Stimulated activated CD4-positive, alpha-beta T cell treated with anti-CD3 and anti-CD28 coated beads, Interleukin-1b, Interleukin-23, amount 100 ng/mL, for 24 hours (primary cell): ENCODE measurements at regions not wholly inside any gene's neighbourhood (a gene's known extent, or its start where the extent isn't known, plus 50 kb on each side); places are given as distances from the start of the nearest gene placed in this dataset.
"Not testable (repeated sequence)": the region's sequence is repeated elsewhere in the genome, so short reads cannot be mapped to it uniquely, and the experiment has no call there.

ENCODE experiments used
- DNase-seq, 4 experiments: peaks; one replicate each; pipeline ENCODE4 v3.0.0-alpha.2; 2020; ENCODE audit warnings: low read depth in 4 of 4, low spot score in 1 of 4

DNA sequence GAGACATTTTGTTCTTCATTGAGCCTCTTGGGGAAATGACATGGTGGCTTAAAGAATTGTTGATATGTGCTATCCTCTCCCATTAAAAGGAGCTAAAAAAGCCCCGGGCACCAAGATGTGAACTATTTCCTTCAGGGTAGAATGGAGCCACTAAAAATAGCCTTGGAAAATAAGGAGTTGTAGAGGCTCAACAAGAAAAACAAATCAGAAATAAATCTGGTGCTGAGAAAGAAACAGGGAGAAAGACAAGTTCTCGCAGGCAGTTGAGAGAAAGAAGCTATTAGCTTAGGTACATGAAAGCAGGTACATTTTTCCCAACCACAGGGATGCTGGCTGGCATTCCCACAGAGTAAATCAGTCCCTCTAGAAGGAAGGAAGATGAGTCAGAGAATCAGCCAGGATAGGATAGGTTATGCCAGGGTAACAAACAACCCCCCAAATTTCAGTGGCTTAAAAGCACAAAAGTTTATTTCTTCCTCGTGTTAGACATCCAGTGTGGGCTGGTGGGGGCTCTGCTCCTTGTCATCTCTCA, 134.6 kb upstream of the ADRA1B start:
- DNase-seq: no peak

DNA sequence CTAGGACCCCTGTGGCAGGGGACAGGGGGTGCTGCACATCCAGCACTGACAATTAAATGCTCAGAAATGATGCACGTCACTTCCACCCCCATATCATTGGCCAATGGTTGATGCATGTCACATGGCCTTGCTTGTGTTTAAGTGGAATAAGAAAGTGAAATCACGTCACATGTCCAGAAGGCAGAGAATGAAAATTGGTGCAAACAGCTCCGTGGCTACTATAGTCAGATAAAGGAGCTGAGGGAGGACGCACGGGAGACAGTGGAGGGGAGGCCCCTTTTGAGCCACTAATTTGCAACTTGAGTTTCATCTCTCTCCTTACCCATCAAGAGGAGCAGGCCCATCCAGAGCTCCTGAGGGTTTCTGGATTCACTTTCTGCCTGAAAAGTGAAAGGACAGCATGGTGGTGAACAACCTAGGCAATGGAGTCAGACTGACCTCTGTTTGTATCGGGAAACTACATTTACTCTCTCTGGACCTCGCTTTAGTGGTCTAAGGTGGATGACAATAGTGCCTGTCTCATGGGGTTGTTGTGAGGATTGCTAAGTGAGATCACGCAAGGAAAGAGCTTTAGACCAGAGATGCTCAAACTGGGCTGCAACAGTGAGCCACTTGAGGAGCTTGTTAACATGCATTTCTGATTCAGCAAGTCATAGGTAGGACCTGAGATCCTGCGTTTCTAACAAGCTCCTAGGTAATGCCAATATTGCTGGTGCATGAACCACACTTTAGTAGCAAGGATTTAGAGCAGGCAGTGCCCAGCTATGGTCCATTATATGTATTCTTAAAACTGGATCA, 133.9 kb upstream of the ADRA1B start:
- DNase-seq: no peak

DNA sequence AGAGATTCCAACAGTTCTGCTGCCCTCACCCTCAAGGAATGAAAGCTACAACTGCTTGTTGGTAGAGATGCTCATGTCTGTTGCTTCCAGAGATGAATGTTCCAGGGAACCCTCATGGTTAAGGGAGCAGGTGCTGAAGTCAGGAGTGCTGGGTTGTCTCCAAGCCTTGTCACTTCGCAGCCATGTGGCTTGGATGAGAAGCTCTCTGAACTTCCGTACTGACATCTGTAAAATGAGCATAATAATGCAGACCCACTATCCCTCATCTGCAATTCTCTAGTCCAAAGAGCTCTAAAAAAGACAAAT, 133.3 kb upstream of the ADRA1B start:
- DNase-seq: no peak

DNA sequence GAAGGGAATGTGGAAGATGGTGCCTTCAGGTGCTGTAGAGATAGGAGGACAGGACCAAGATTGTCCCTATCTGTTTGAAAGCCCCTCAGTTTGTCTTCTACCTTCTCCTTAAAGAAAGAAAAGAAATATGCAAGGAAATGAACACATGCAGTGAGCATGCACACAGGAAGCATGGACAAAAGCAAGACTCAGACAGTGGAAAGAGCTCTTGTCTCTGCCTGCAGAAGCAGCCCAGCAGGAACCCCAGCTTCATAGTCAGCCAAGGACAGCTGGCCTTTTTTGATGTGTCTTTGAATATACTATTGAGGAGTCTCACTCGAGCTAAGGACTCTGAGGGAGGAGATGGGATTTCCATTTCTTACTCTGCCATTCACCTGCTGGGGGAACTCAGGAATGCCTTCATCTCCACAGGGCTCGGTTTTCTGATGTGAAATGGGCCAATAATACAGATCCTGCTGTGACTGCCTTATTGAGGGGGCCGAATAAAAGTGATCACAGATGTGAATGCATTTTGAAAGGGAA, 132.5 kb upstream of the ADRA1B start:
- DNase-seq: no peak

DNA sequence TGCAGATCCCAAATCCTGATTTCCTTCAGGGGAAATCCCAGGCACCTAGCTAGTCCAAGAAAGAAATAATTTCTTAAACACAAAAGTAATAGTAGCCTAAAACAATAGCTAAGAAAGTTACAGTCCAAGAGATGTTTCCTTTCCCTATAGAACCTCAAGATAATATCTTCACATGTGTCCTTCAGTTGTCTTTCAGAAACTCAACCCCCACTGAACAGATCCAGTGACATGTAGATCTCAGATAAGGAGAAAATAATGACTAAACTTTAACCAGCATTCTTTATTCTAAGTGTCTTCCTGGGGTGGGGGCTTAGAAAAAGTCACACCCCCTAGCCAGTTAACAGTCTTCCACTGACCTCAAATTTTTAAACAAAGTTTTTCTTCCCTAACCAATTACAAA, 131.3 kb upstream of the ADRA1B start:
- DNase-seq: no peak

DNA sequence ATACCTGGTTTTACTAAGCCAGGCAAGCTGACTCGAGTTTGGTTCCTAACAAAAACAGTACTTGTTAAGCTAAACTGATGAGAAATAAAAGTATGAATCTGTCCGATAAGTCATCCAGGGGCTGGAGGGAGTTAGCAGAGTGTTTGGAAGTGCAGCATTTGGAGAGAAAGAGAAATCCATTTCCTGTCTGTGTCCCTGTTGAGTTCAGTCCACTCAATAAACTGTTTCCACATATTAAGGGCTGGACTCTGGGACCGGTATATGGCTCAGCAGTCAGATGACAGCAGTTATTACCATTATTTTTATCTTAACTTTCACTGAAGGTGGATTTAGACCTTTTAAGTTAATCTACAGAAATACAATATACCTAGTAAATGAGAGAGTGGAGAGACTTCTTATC, 130.6 kb upstream of the ADRA1B start:
- DNase-seq: no peak

DNA sequence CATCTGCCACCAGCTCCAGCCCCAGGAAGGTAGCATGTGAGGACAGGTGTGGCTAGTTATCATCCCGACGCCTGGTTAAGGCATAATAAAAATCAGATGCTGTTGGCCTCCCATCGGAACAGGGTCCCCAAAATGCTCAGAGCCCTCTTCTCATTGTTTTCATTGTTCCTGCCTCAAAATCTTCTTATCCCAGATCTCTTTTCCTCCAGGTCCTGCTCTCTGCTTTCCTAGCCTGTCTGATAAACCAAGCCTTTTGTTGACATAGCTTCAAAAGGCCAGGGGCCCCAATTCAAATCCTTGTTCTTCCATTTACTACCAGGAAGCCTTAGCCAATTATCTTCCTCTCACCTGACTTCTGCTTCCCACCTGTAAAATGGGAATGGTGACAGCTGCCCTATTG, 130.1 kb upstream of the ADRA1B start:
- DNase-seq: no peak

DNA sequence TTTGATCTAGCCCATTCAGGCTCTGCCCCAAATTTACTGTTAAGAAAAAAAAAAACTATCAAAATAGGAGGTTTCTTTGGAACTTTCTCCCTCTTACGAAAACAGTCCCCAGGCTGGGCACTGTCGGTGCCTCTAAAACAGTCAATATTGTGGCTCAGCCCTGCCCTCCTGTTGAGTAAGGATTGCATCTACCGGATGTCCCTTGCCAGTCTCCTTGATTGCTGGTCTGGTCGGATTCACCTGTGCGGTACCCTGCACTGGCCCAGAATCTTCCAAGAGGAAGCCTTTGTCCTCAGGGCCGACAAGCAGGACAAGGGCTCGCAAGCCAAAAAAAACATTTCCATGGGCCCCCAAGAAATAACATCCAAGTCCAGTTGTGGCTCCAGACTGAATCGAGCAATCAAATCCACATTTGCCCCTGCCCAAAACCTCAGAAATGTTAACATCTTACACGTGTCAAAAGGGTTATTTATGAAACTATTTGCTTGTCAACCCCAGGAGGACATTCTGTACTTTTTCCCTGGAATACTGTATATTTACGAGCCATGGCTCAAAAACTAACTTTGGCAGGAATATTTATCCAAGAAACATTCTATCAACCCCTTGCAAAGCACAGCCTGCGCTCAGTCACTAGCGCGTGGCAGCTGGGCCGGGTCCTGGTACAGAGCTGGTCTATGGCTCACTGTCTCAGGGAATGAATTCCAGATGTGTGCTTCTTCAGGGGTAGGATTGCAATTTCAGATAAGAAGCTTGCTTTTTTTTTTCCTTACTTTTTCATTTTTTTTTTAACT, 129.2 kb upstream of the ADRA1B start:
- no peak for DNase-seq

DNA sequence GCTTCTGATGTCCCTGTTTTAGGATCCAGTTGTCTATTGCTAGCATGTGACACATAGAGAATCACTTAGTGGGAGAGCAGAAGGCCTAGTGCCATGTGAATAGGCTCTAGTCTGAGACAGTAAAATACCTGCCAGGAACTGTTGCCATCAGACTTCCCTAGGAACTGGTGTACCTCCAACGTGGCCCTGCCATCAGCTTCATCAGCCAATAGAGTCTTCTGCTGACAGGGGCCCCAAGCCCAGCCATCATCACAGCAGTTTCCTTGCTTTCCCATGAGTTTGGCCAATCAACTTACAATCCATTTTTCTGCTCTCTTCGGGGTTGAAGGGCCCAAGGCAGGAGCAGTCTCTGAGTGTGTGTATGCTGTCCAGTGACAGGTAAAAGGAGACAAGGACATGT, 128.4 kb upstream of the ADRA1B start:
- no peak for DNase-seq

DNA sequence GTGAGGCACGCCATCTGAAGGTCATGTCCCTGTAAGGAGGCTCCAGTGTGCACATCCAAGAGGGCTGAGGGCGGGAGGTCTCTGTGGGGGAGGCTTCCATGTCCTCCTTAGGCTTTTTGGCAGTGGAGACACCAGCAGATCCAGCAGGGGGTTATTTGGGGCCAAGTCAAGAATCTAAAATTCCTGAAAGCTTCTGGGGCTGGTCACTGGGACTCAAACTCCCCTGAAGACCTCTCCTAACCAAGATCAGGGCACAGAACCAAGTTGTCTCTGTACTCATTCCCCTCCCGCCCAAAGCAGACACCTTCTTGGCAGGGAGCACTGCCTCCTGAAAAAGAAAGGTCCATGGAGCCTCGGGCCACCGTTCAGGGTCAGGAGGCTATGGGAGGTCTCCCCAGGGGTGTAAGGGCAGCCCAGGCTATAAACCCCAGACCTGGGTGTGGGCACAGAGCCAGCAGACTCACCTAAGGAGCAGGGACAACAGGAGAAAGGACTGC, 127.4 kb upstream of the ADRA1B start:
- DNase-seq: no peak

DNA sequence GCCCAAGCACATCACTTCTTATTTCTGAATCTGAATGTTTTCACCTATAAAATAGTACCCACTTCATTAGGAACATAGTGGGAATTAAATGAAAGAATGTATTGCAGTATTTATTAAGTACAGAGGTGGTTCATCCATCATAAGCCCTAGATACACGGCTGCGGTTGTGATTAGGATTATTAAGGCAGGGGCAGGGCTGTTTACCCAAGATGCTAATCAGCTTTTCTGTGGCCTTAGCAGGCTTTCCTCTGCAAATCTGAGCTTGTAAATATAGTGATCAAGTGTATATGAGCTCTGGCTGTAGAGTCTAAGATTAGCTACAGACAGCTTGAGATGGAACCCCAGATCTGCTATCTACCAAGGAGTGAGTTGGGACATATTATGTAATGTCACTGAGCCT, 124.1 kb upstream of the ADRA1B start:
- no peak for DNase-seq

DNA sequence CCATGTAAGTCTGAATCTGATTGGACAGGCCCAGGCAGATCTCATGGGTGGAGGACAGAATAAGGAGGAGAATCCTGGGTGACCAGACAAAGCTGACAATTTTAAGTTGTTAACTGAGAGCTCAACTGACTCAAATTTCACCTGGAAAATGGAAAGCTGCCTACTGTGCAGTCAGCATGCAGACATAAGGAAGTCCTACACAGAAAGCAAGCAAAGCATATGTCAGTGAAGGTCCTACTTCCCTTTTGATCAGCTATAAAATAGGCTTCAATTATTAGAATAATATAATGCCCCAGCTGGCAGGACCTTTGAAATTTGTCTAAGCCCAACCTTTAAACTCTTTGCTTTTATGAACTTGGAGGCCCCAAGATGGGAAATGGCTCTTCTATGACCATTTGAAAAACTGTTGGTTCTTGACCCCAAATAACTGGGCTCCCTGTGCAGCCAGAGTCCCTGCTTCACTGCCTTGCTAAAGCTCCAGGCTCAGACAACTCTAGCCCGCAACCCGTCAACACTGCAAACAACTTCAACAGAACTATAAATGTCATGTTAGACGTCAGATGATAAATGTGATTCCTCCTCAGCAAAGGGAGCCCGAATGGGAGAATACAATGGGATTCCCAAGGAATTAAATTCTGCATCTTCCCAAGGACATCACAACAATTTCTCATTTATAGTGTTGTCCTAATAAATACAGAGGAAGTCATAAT, 118.9 kb upstream of the ADRA1B start:
- DNase-seq: no peak

DNA sequence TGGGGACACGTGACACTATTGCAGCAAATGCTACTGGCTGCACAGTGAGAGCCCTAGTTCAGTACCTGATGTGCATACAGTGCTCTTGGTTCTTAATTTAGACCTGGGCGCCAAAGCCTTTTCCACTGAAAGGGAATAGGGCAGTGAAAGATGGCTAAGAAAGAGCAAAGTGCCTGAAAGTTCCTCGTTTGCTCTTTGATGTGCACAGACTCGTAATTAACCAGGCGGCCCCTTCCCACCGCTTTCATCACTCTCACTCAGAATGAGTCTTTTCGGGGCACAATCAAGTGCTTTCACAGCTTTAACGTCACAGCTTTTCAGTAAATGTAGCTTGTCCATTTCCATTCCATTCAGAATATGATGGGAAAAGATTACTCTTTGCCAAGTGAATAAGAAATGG, 116.6 kb upstream of the ADRA1B start:
- no peak for DNase-seq

DNA sequence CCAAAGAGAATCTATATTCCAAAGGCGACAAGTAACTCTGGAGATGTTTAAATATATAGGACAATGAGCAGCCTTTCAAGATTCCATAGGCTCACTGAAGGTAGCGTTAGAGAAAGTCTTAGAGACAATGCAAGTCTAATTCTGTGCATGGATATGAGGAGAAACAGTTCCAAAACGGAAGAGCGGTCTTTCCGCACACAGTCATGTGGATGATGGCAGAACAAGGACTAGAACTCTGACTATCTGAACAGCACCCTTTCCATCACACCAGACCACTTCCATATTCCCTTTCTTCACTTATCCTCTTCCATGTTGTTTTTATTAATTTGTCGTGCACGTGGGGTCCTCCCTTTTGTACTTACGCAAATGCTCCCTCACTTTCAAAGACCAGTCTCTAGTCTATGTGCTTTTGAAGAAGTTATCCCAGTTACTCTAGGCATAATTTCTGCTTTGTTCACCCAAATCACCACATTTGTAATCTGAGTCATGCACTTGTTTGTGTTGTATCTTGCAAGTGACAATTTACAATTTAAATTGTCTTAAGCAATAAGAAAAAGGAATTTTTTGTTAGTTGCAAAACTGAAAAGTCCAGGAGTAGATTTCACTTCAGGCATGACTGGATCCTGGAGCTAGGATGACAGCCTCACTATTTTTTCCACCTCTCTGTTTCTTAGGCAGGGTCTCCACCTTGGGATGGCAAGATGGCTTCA, 116.0 kb upstream of the ADRA1B start:
- DNase-seq: no peak

DNA sequence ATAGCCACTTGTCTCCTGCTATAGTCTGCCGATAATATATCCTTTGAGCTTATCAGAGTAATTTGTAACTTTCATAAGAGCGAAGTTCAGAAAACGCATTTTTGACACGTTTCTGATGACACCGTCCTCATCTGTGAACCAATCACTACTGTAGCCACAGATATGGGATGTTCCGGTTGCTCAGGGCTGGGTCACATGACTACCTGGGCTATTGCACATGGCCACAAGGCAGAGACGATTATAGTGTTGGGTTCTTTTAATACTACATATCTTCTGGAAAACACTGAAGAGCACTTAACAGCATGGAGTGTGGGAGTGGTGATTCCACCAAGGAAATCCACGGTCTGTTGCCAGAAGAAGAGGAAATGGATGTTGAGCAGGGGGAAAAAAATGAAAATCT, 115.0 kb upstream of the ADRA1B start:
- DNase-seq: no peak

DNA sequence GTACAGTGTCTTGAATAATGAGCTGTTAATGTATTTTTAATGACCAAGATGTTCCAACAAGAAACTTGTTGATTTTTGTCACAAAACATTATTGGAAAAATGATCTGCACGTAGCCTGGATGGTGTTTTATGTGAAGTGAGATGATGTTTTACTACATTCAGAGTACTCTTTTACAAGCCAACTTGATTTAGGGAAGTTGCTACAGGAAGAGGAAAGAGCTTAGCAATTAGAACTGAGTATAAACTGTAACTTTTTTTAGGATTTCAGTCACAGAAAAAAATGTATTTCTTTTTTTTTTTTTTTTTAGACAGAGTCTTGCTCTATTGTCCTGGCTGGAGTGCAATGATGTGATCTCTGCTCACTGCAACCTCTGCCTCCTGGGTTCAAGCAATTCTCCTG, 113.6 kb upstream of the ADRA1B start:
- no peak for DNase-seq

DNA sequence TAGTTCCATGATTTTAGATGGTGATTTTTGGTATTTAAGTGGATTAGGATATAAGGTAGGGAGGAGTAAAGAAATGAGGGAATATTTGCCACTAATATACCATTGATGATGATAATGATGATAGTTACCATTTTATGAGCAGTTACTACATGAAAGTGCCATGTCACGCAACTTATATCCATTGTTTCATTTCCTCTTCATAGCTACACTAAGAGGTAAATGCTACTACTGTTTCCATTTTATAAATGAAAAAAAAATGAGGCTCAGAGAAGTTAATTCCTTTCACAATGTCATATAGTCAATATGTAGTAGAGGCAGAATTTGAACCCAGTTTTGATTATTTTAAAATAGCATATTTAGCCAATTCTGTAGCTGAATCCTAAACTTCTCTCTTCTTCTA, 112.2 kb upstream of the ADRA1B start:
- DNase-seq: no peak

DNA sequence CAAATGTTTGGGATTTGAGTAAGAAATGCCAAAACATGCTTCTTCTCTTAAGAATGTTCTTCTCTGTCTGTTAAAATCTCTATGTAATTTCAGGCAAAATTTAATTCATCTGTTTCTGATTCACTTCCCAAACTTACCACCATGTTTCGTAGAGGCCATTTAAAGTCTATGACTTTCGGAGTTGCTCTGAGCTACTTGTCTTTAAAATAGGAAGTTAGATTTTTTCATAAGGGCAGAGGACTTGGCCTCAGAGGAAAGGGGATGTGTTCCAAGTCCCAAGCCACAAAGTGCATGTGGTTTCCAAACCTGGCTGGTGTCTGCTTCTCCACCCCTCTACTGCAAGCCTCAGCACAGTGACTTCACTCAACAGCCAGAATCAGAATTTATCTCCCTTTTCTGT, 111.3 kb upstream of the ADRA1B start:
- DNase-seq: no peak

DNA sequence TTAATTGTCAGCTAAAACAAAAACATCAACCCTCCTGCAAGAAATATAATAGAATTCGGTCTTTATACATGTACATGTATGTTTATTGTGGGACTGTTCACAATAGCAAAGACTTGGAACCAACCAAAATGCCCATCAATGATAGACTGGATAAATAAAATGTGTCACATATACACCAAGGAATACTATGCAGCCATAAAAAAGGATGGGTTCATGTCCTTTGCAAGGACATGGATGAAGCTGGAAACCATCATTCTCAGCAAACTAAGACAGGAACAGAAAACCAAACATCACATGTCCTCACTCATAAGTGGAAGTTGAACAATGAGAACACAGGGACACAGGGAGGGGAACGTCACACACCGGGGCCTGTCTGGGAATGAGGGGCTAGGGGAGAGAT, 109.1 kb upstream of the ADRA1B start:
- not testable (repeated sequence) for DNase-seq

DNA sequence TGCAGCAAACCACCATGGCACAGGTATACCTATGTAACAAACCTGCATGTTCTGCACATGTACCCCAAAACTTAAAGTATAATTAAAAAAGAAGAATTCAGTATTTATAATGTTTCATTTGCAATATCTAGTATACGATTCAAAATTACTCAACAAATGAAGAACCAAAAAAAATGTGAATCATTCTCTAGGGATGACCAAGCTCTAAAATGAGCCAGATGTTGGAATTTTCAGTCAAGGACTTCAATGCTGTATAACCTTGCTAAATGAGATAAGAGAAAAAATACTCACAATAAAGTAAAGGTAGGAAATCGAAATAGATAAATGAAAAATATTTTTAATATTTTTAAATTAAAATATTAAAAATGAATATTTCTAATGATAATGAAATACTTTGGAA, 108.7 kb upstream of the ADRA1B start:
- DNase-seq: no peak

DNA sequence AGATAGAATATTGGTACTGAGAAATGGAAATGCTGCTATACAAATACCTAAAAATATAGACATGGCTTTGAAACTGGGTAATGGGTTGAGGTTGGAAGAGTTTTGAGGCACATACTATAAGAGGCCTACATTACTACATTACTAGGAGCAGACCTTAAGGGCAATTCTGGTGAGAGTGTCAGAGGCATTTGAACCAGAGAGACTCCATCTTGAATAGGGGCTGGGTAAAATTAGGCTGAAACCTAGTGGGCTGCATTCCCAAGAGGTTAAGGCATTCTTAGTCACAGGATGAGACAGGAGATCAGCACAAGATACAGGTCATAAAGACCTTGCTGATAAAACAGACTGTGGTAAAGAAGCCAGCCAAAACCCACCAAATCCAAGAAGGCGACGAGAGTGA, 104.6 kb upstream of the ADRA1B start:
- DNase-seq: no peak
